ENCODE measurements at regions not wholly inside any gene's neighbourhood (a gene's known extent, or its start where the extent isn't known, plus 50 kb on each side); places are given as distances from the start of the nearest gene placed in this dataset.

DNA sequence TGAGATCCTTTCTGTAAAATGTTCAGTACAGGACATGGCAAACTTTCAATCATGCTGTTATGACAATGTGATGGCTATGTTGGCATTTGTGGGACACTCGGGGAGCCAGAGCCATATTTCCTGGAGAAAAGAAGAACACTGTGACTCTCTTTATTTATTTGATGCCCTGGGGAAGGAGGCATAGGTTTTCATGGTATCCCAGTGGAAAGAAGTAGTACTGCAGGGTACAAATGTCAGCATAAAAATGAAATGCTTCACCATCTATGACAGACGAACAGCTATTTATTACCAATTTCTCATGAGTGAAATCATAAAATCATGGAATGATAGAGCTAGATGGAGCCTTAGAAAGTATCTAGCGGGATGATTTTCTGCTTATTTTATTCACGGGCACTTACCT is 217.1 kb downstream of the COL4A1 start:
- 82% methylated on average over 4 of the region's 4 CpGs; no CpG with 5 or more reads in 1 of the 2 experiments for WGBS, 2 experiments (ENCODE audit: extremely low coverage in 1 of 2, insufficient coverage in 1 of 2, insufficient read length in 1 of 2, insufficient replicate concordance in 2 of 2, low coverage in 1 of 2, low lambda C conversion rate in 2 of 2, missing lambda C conversion rate in 1 of 2)
- Histone ChIP-seq H3K23me2 (ENCODE audit: low read depth, low read length) (no peaks in the 10 kb centered on the region), H3K27ac (ENCODE audit: low read depth, low read length) (no peak overlapping the region), H2BK120ac (replicated peaks; ENCODE audit: low read depth, low read length) (no peak overlapping the region), H3K27me3 (replicated peaks in 1 of 4; ENCODE audit: control insufficient read depth in 3 of 4, extremely low read depth in 1 of 4, insufficient read depth in 3 of 4, low read length in 3 of 4) (no peaks in the 10 kb centered on the region), H3K9me3 (ENCODE audit: insufficient read depth in 2 of 2, low read depth in 1 of 2, low read length in 1 of 2) (no peaks in the 10 kb centered on the region), H4K20me1 (replicated peaks in 1 of 2; ENCODE audit: control insufficient read depth in 1 of 2, insufficient read depth in 2 of 2, low read length in 2 of 2) (no peaks in the 10 kb centered on the region), H3K79me2 (ENCODE audit: control insufficient read depth in 1 of 2, insufficient read depth in 2 of 2, low read length in 2 of 2) (no peaks in the 10 kb centered on the region), H3K79me1 (ENCODE audit: low read depth, low read length) (no peaks in the 10 kb centered on the region), H3K14ac (ENCODE audit: insufficient read length) (no peak overlapping the region), H4K5ac (ENCODE audit: insufficient read length, low read depth, low read length) (no peak overlapping the region), H3K4ac (replicated peaks; ENCODE audit: insufficient read length, low read depth, low read length) (no peak overlapping the region), H2BK15ac (ENCODE audit: low read length) (no peak overlapping the region), H2AK5ac (ENCODE audit: low read depth, low read length) (no peak overlapping the region), H3K18ac (ENCODE audit: extremely low read depth, low read length) (no peak overlapping the region), H4K8ac (ENCODE audit: extremely low read depth, insufficient read depth, low read length) (no peak overlapping the region), H3K23ac (ENCODE audit: insufficient read length) (no peak overlapping the region), H2BK20ac (ENCODE audit: low read length) (no peak overlapping the region), H3K4me2 (ENCODE audit: insufficient read depth in 1 of 2, low read depth in 2 of 2, low read length in 2 of 2) (no peak overlapping the region), H2BK5ac (ENCODE audit: low read depth, low read length) (no peak overlapping the region), H2BK12ac (ENCODE audit: low read depth, low read length) (no peak overlapping the region), H3K4me1 (replicated peaks in 1 of 4; ENCODE audit: control insufficient read depth in 3 of 4, insufficient read depth in 4 of 4, low read length in 3 of 4) (no peaks in the 10 kb centered on the region; a peak in 1 of 7 replicates), H3K9ac (replicated peaks in 1 of 4; ENCODE audit: extremely low read depth in 1 of 4, low read depth in 3 of 4, low read length in 3 of 4) (no peak overlapping the region), H3K4me3 (ENCODE audit: extremely low read depth in 1 of 4, insufficient read depth in 2 of 4, low read depth in 3 of 4, low read length in 4 of 4) (no peak overlapping the region), H2AFZ (ENCODE audit: low read length) (no peak overlapping the region), H3K56ac (replicated peaks; ENCODE audit: insufficient read length, low read depth, low read length) (no peak overlapping the region), H3K36me3 (ENCODE audit: control insufficient read depth in 2 of 4, insufficient read depth in 4 of 4, low read length in 3 of 4) (no peaks in the 10 kb centered on the region), H4K91ac (replicated peaks; ENCODE audit: insufficient read length, low read length) (no peak overlapping the region)
- ChIA-PET POLR2A (ENCODE audit: partially characterized antibody) (no interaction called here), CTCF (ENCODE audit: partially characterized antibody) (interaction anchor here (0.7 to 4.6 kb wide), 25 partner anchors 8 to 1177 kb away, joined by 3 to 32 read pairs (median 4); no protein-coding TSS in a partner anchor)
- FAIRE-seq (no peak), DNase-seq (ENCODE audit: low read depth in 1 of 2, low spot score in 2 of 2) (no peak)
- no peak for TF ChIP-seq NANOG (IDR thresholded peaks at IDR 0.05; ENCODE audit: insufficient read depth, low read depth, low read length, poor library complexity, severe bottlenecking)
- TF ChIP-seq EP300 (IDR thresholded peaks at IDR 0.05; ENCODE audit: borderline replicate concordance in 1 of 2, low read depth in 2 of 2, low read length in 2 of 2) = no peak
- TF ChIP-seq SIX5 (IDR thresholded peaks at IDR 0.05; ENCODE audit: low read depth, low read length) = no peak
- TF ChIP-seq TEAD4 (IDR thresholded peaks at IDR 0.05; ENCODE audit: low read depth, low read length) = no peak
- TF ChIP-seq SIN3A (conservative IDR thresholded peaks at IDR 0.05 in 1 of 2, IDR thresholded peaks at IDR 0.05 in 1 of 2; ENCODE audit: low read depth in 1 of 2, low read length in 2 of 2) = no peak
- no peak for TF ChIP-seq YY1 (IDR thresholded peaks at IDR 0.05; ENCODE audit: low read depth, low read length)
- peak in 1 of 3 experiments; percentile 49; a peak in 1 of 4 replicates for TF ChIP-seq CTCF (IDR thresholded peaks at IDR 0.05; ENCODE audit: control extremely low read depth in 1 of 3, insufficient read depth in 1 of 3, low read depth in 1 of 3, low read length in 3 of 3)
- no peak for TF ChIP-seq CBX8 (IDR thresholded peaks at IDR 0.05; ENCODE audit: borderline replicate concordance, low read depth, low read length)
- TF ChIP-seq JUND (IDR thresholded peaks at IDR 0.05; ENCODE audit: low read length) = no peak
- TF ChIP-seq RAD21 (IDR thresholded peaks at IDR 0.05 in 1 of 2, conservative IDR thresholded peaks at IDR 0.05 in 1 of 2; ENCODE audit: low read depth in 2 of 2, low read length in 2 of 2) = peak in 1 of 2 experiments; percentile 22; a peak in 1 of 4 replicates
- no peak for TF ChIP-seq SAP30 (IDR thresholded peaks at IDR 0.05; ENCODE audit: insufficient read depth, insufficient replicate concordance, low read length)

Data from H1 (cell line).